AG10803 (cell line): ENCODE measurements at regions not wholly inside any gene's neighbourhood (a gene's known extent, or its start where the extent isn't known, plus 50 kb on each side); places are given as distances from the start of the nearest gene placed in this dataset.
"Not testable (repeated sequence)": the region's sequence is repeated elsewhere in the genome, so short reads cannot be mapped to it uniquely, and the experiment has no call there.

Source experiments
- DNase-seq: peaks from one replicate; pipeline ENCODE4 v3.0.0; 2010; ENCODE audit warnings: low read depth
- H3K4me3 ChIP-seq: 2 replicates; pipeline ENCODE4 v1.5.1; 2011; ENCODE audit warnings: mild to moderate bottlenecking, low read length, control low read depth
- TF ChIP-seq, protein P1 (sequence below): conservative IDR thresholded peaks from 2 replicates; pipeline ENCODE4 v1.5.1; 2011; ENCODE audit warnings: mild to moderate bottlenecking, low read length, control low read depth, inconsistent platforms

GRCh38 chr15:28789401-28790114 is 58.9 kb downstream of the GOLGA6L7 start:
- not testable (repeated sequence) for H3K4me3 ChIP-seq, DNase-seq

GRCh38 chr15:28788649-28789400 is 59.6 kb downstream of the GOLGA6L7 start:
- H3K4me3 ChIP-seq, DNase-seq: not testable (repeated sequence)

DNA sequence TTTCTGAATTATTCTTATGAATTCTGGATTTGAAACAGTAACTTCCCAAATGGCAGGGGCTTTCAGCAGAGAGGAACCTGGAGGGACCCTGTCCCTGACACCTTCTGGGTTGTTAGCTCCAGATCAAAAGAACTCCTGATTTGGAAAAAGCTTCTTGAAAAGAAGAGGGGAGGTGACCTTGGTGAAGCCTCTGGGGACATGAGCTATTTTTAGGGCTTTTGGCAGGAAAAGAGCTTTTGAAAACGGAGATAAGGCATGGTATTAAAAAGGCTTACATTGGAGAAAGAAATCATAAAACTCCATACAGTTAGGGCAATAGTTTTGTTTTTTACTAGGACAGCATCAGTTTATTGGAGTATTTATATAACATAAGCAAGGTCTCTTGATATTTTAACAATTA is 60.3 kb downstream of the GOLGA6L7 start:
- DNase-seq, H3K4me3 ChIP-seq: not testable (repeated sequence)

- TF ChIP-seq, protein P1, sequence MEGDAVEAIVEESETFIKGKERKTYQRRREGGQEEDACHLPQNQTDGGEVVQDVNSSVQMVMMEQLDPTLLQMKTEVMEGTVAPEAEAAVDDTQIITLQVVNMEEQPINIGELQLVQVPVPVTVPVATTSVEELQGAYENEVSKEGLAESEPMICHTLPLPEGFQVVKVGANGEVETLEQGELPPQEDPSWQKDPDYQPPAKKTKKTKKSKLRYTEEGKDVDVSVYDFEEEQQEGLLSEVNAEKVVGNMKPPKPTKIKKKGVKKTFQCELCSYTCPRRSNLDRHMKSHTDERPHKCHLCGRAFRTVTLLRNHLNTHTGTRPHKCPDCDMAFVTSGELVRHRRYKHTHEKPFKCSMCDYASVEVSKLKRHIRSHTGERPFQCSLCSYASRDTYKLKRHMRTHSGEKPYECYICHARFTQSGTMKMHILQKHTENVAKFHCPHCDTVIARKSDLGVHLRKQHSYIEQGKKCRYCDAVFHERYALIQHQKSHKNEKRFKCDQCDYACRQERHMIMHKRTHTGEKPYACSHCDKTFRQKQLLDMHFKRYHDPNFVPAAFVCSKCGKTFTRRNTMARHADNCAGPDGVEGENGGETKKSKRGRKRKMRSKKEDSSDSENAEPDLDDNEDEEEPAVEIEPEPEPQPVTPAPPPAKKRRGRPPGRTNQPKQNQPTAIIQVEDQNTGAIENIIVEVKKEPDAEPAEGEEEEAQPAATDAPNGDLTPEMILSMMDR, result no peak
- peak; percentile 70 for DNase-seq
- no peak overlapping the region for H3K4me3 ChIP-seq
Measured at GRCh38 chr15:28786521-28786920, 61.9 kb downstream of the GOLGA6L7 start.

GRCh38 chr15:28784347-28785163 is 63.9 kb downstream of the GOLGA6L7 start:
- H3K4me3 ChIP-seq, DNase-seq: not testable (repeated sequence)

DNA sequence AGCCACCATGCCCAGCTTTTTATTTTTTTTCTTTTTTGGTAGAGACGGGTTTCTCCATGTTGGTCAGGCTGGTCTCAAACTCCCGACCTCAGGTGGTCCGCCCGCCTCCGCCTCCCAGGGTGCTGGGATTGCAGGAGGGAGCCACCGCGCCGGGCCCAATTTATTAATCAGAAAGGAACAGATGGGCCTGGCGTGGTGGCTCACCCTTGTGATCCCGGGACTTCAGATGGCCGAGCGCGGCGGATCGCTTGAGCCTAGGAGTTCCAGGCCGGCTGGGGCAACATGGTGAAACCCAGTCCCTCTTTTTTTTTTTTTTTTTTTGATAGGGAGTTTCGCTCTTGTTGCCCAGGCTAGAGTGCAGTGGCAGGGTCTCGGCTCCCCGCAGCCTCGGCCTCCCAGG is 64.6 kb downstream of the GOLGA6L7 start:
- no peak for DNase-seq
- TF ChIP-seq, protein P1, result no peak
- H3K4me3 ChIP-seq, result no peak overlapping the region

- TF ChIP-seq, protein P1, result no peak
- DNase-seq, result no peak
- no peak overlapping the region for H3K4me3 ChIP-seq
Measured at GRCh38 chr15:28783466-28783865, 65.0 kb downstream of the GOLGA6L7 start.

DNA sequence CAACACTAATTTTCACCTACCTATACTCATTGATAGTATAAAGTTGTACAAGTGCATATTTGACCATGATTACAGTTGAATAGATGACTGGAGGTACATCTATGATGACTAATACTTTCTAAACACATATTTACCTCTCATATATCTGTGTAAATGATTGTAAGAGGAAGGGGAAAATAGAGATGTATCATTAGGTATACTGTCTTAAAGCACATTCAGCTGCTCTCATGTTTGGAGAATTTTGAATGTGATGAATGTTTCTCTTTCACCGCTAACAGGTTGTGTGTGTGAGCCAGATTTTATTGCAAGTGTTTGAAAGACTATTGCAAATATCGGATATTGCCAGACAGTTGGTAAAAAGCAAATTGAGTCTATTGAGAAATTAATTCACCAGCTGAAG is 66.2 kb upstream of the GOLGA8M start:
- not testable (repeated sequence) for H3K4me3 ChIP-seq, DNase-seq

GRCh38 chr15:28772857-28773256 is 60.6 kb upstream of the GOLGA8M start:
- not testable (repeated sequence) for H3K4me3 ChIP-seq, DNase-seq
